ENCODE measurements at regions not wholly inside any gene's neighbourhood (a gene's known extent, or its start where the extent isn't known, plus 50 kb on each side); places are given as distances from the start of the nearest gene placed in this dataset.

DNA sequence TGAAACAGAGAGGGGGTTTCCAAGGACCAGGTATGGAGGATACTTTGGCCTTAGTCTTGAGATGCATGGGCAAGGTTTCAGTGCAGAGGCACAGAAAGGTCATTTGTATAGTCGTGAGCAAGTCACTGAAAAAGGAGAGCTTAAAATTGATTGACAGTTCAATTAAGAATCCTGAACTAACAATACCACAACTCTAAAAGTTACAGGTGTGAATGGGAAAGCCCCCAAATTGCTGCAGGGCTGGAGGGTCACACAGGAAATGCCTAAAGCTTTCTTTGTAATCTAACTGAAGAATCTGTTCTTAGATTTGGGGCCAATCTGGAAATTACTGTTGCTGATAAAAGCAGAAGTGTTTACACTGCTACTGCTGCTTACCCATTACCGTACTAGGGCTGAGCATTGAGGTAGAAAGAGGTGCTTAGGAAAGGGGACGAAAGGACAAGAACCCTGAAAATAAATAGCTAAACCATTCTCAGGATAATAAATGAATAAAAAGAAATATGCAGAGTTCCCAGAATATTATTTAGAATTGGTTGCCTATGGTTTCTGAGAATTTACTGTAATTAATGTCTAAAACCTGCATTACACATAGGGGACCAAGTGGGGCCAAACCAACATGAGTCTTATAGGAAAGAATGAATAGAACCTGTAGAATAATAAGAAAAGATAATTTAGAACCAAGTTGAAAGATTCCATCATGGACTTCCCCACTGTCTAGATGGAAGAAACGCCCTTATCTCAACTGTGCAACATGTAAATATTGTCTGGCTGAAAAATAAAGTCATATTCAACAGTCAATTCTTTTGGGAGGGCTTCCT, 91.9 kb upstream of the PPP1R2C start:
- CTCF ChIA-PET = no interaction called here
- no peak overlapping the region for H3K27ac ChIP-seq (ENCODE audit: extremely low read depth, low read depth, low read length)
- H3K4me1 ChIP-seq (ENCODE audit: control insufficient read depth, insufficient read depth, low read length) = no peaks in the 10 kb centered on the region
- no peak for TF ChIP-seq ZNF266 (tag by site-specific recombination; IDR thresholded peaks at IDR 0.05; ENCODE audit: low read depth)
- H3K4me3 ChIP-seq (ENCODE audit: low read depth, low read length) = no peak overlapping the region
- H3K36me3 ChIP-seq (ENCODE audit: control insufficient read depth in 2 of 2, insufficient read depth in 1 of 2, low read length in 2 of 2) = no peaks in the 10 kb centered on the region
- POLR2A ChIA-PET = no interaction called here
- H3K9me3 ChIP-seq (ENCODE audit: control insufficient read depth, insufficient read depth, low read depth, low read length) = no peaks in the 10 kb centered on the region; the same call in 1 of the 2 replicates

DNA sequence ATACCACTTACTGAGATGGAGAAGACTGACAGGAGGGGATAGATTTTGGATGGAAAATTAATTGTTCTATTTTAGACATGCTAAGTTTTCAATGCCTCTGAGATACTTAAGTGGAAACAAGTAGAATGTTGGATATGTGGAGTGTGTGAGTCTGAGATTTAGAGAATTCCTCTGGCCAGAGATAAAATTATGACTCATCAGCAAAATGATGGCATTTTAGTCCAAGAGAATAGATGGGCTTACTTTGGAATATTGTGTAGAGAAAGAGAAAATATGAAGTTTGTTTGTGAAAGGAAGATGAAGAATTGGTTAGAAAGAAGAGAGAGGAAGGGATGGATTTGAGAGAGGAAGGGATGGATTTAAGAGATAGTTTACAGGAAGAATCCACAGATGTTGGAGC, 108.6 kb upstream of the PPP1R2C start:
- Histone ChIP-seq H3K4me1 (ENCODE audit: control insufficient read depth, insufficient read depth, low read length) (no peaks in the 10 kb centered on the region), H3K9me3 (ENCODE audit: control insufficient read depth, insufficient read depth, low read depth, low read length) (no peaks in the 10 kb centered on the region), H3K36me3 (ENCODE audit: control insufficient read depth in 2 of 2, insufficient read depth in 1 of 2, low read length in 2 of 2) (no peaks in the 10 kb centered on the region), H3K27ac (ENCODE audit: extremely low read depth, low read depth, low read length) (no peak overlapping the region), H3K4me3 (ENCODE audit: low read depth, low read length) (no peak overlapping the region)
- POLR2A ChIA-PET = no interaction called here
- CTCF ChIA-PET = no interaction called here
- TF ChIP-seq PRDM2 (tag by site-specific recombination; IDR thresholded peaks at IDR 0.05; ENCODE audit: borderline replicate concordance) (no peak), ZNF48 (tag by site-specific recombination; IDR thresholded peaks at IDR 0.05) (no peak), ZNF2 (tag by site-specific recombination; IDR thresholded peaks at IDR 0.05) (no peak), ZNF174 (tag by site-specific recombination; IDR thresholded peaks at IDR 0.05) (no peak), ZNF529 (tag by site-specific recombination; IDR thresholded peaks at IDR 0.05; ENCODE audit: insufficient replicate concordance) (no peak), ZNF426 (tag by site-specific recombination; IDR thresholded peaks at IDR 0.05) (no peak), ZNF10 (tag by site-specific recombination; IDR thresholded peaks at IDR 0.05) (no peak), ZNF623 (tag by site-specific recombination; IDR thresholded peaks at IDR 0.05) (no peak), ZNF114 (tag by site-specific recombination; IDR thresholded peaks at IDR 0.05) (no peak), SP2 (tag by site-specific recombination; IDR thresholded peaks at IDR 0.05) (no peak), ZBTB8A (tag by site-specific recombination; IDR thresholded peaks at IDR 0.05) (no peak), ZFP37 (tag by site-specific recombination; IDR thresholded peaks at IDR 0.05) (no peak), ZNF335 (tag by site-specific recombination; conservative IDR thresholded peaks at IDR 0.05) (no peak), ZNF350 (tag by site-specific recombination; IDR thresholded peaks at IDR 0.05) (no peak)
- TF ChIP-seq, protein P1, sequence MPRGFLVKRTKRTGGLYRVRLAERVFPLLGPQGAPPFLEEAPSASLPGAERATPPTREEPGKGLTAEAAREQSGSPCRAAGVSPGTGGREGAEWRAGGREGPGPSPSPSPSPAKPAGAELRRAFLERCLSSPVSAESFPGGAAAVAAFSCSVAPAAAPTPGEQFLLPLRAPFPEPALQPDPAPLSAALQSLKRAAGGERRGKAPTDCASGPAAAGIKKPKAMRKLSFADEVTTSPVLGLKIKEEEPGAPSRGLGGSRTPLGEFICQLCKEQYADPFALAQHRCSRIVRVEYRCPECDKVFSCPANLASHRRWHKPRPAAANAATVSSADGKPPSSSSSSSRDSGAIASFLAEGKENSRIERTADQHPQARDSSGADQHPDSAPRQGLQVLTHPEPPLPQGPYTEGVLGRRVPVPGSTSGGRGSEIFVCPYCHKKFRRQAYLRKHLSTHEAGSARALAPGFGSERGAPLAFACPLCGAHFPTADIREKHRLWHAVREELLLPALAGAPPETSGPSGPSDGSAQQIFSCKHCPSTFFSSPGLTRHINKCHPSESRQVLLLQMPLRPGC (tag by site-specific recombination; IDR thresholded peaks at IDR 0.05) = no peak
